Chondrocyte (in vitro differentiated cells): ENCODE measurements at regions not wholly inside any gene's neighbourhood (a gene's known extent, or its start where the extent isn't known, plus 50 kb on each side); places are given as distances from the start of the nearest gene placed in this dataset.

Source experiments
- DNase-seq: peaks from one replicate; pipeline ENCODE4 v3.0.0; 2021; ENCODE audit warnings: mixed read lengths, low spot score
- H3K27ac Mint-ChIP-seq: one replicate; pipeline ENCODE4 v1.8.0; 2021; ENCODE audit warnings: mild to moderate bottlenecking, moderate library complexity, mixed read lengths; ENCODE audit not compliant: unreplicated experiment
- H3K27me3 Mint-ChIP-seq: 2 replicates; pipeline ENCODE4 v1.8.0; 2021; ENCODE audit warnings: low read depth, mixed read lengths
- H3K36me3 Mint-ChIP-seq: 2 replicates; pipeline ENCODE4 v1.8.0; 2021; ENCODE audit warnings: low read depth, mixed read lengths
- H3K4me1 Mint-ChIP-seq: 2 replicates; pipeline ENCODE4 v1.8.0; 2021; ENCODE audit warnings: low read depth, mild to moderate bottlenecking, mixed read lengths
- H3K4me3 Mint-ChIP-seq: one replicate; pipeline ENCODE4 v1.8.0; 2021; ENCODE audit warnings: mild to moderate bottlenecking, moderate library complexity, mixed read lengths; ENCODE audit not compliant: unreplicated experiment
- H3K9me3 Mint-ChIP-seq: 2 replicates; pipeline ENCODE4 v1.8.0; 2021; ENCODE audit warnings: low read depth, mixed read lengths
- CTCF ChIP-seq: fragments of 200-600 bp; sonication (generic); IDR thresholded peaks from 2 replicates; pipeline ENCODE4 v1.5.0; 2021; ENCODE audit warnings: antibody characterized with exemption, mild to moderate bottlenecking, moderate library complexity

GRCh38 chr16:74232806-74233465 is 63.7 kb upstream of the PSMD7 start:
- no peak for DNase-seq
- Mint-ChIP-seq H3K36me3 (no peaks in the 10 kb centered on the region), H3K9me3 (no peaks in the 10 kb centered on the region), H3K4me1 (no peaks in the 10 kb centered on the region), H3K27ac (no peak overlapping the region), H3K4me3 (no peak overlapping the region), H3K27me3 (peaks cover 13% of the 10 kb centered on the region)
- peak; percentile 9 for TF ChIP-seq CTCF

GRCh38 chr16:74230126-74230525 is 66.5 kb upstream of the PSMD7 start:
- Mint-ChIP-seq H3K27me3 (peaks cover 11% of the 10 kb centered on the region), H3K36me3 (no peaks in the 10 kb centered on the region), H3K27ac (no peak overlapping the region), H3K4me3 (no peak overlapping the region), H3K9me3 (no peaks in the 10 kb centered on the region), H3K4me1 (peaks cover 3% of the 10 kb centered on the region)
- TF ChIP-seq CTCF: no peak
- DNase-seq: no peak

GRCh38 chr16:74226338-74226954 is 70.2 kb upstream of the PSMD7 start:
- peaks cover 6% of the 10 kb centered on the region for H3K27me3 Mint-ChIP-seq
- DNase-seq: no peak
- H3K36me3 Mint-ChIP-seq: no peaks in the 10 kb centered on the region
- H3K4me1 Mint-ChIP-seq: peaks cover 7% of the 10 kb centered on the region
- H3K9me3 Mint-ChIP-seq: no peaks in the 10 kb centered on the region
- no peak overlapping the region for H3K27ac Mint-ChIP-seq
- H3K4me3 Mint-ChIP-seq: no peak overlapping the region
- peak; percentile 86 for TF ChIP-seq CTCF

GRCh38 chr16:74224828-74225612 is 71.6 kb upstream of the PSMD7 start:
- Mint-ChIP-seq H3K4me1 (peaks cover 7% of the 10 kb centered on the region), H3K9me3 (no peaks in the 10 kb centered on the region), H3K36me3 (no peaks in the 10 kb centered on the region), H3K27me3 (peaks cover 7% of the 10 kb centered on the region), H3K27ac (no peak overlapping the region), H3K4me3 (no peak overlapping the region)
- TF ChIP-seq CTCF: no peak
- DNase-seq: no peak

GRCh38 chr16:74221828-74222227 is 74.8 kb upstream of the PSMD7 start:
- Mint-ChIP-seq H3K4me3 (no peak overlapping the region), H3K27me3 (peaks cover 9% of the 10 kb centered on the region), H3K36me3 (no peaks in the 10 kb centered on the region), H3K27ac (no peak overlapping the region), H3K9me3 (no peaks in the 10 kb centered on the region), H3K4me1 (peaks cover 7% of the 10 kb centered on the region)
- no peak for TF ChIP-seq CTCF
- no peak for DNase-seq
